HepG2 (cell line): ENCODE measurements at regions not wholly inside any gene's neighbourhood (a gene's known extent, or its start where the extent isn't known, plus 50 kb on each side); places are given as distances from the start of the nearest gene placed in this dataset.

ENCODE experiments used
- ATAC-seq: fragments of 200-7000 bp; cut with Tn5 transposase; 3 replicates; pipeline ENCODE4 v1.9.1; 2020; ENCODE audit warnings: mild to moderate bottlenecking, moderate library complexity
- BruUV-seq: library from RNA; stranded (reverse); fragments of 400-500 nt; replicated peaks from 2 replicates; lab custom pipeline; 2021; lab: Mats Ljungman, UMichigan
- CTCF ChIA-PET: fragments of 300-600 bp; formaldehyde crosslinking; extraction: SDS; loops from one replicate; lab custom pipeline; 2021; ENCODE audit warnings: low total read pairs, inconsistent platforms, low intra/inter-chr PET ratio; lab: Yijun Ruan, JAX
- POLR2A ChIA-PET: fragments of 350-600 bp; sonication (Branson Sonifier 250); formaldehyde crosslinking; loops from one replicate; lab custom pipeline; 2020; ENCODE audit warnings: antibody characterized with exemption, inconsistent platforms; lab: Yijun Ruan, JAX
- DNase-seq: peaks from one replicate; pipeline ENCODE4 v3.0.0-alpha.2; 2015; ENCODE audit warnings: low spot score
- FAIRE-seq: peaks from 3 replicates; lab custom pipeline; 2011; peaks lifted over from hg19 to GRCh38; lab: Jason Lieb, UNC
- H2AFZ ChIP-seq: one replicate; pipeline ENCODE4 v1.6.1; 2011; ENCODE audit warnings: low read length, inconsistent platforms
- H3K27ac ChIP-seq: fragments of 300-600 bp; 3 replicates; pipeline ENCODE4 v1.8.0; 2011; ENCODE audit warnings: mixed run types, mild to moderate bottlenecking, mixed read lengths, low read length, inconsistent platforms; ENCODE audit not compliant: insufficient read depth; ENCODE audit errors: extremely low read length
- H3K27me3 ChIP-seq, 2 experiments: fragments of 200-600 bp in 1 of 2; 2 replicates in 1 of 2; 3 replicates in 1 of 2; pipeline versions ENCODE4 v1.6.0 to v1.8.0; 2011; ENCODE audit warnings: low read length in 2 of 2, mild to moderate bottlenecking in 2 of 2, moderate library complexity in 2 of 2, inconsistent platforms in 1 of 2; ENCODE audit not compliant: insufficient read depth in 2 of 2, control insufficient read depth in 1 of 2
- H3K36me3 ChIP-seq, 2 experiments: fragments of 200-600 bp in 1 of 2; replicated peaks in 1 of 2; 2 replicates in 1 of 2; 3 replicates in 1 of 2; pipeline versions ENCODE4 v1.5.1 to v1.8.0; 2011; ENCODE audit warnings: low read length in 2 of 2, inconsistent platforms in 1 of 2; ENCODE audit not compliant: insufficient read depth in 2 of 2, control insufficient read depth in 1 of 2
- H3K4me1 ChIP-seq: 2 replicates; pipeline ENCODE4 v1.5.1; 2012; ENCODE audit warnings: low read length, inconsistent platforms; ENCODE audit not compliant: insufficient read depth
- H3K4me2 ChIP-seq: 2 replicates; pipeline ENCODE4 v1.6.0; 2011; ENCODE audit warnings: low read depth, low read length, inconsistent platforms
- H3K4me3 ChIP-seq, 3 experiments: fragments of 200-600 bp in 1 of 3; sonication (generic), shearing (Covaris generic) in 1 of 3; replicated peaks in 1 of 3; 2 replicates each; pipeline ENCODE4 v1.5.1; 2011 to 2016; ENCODE audit warnings: low read length in 3 of 3, inconsistent platforms in 2 of 3, low read depth in 2 of 3, mild to moderate bottlenecking in 2 of 3, control low read depth in 1 of 3, mixed read lengths in 1 of 3; ENCODE audit not compliant: insufficient read depth in 1 of 3
- H3K79me2 ChIP-seq: one replicate; pipeline ENCODE4 v1.6.1; 2011; ENCODE audit warnings: low read length, inconsistent platforms; ENCODE audit not compliant: insufficient read depth
- H3K9ac ChIP-seq: 2 replicates; pipeline ENCODE4 v1.6.0; 2011; ENCODE audit warnings: mild to moderate bottlenecking, low read depth, low read length, inconsistent platforms; ENCODE audit not compliant: insufficient read depth
- H3K9me3 ChIP-seq: 2 replicates; pipeline ENCODE4 v1.5.1; 2012; ENCODE audit warnings: mild to moderate bottlenecking, low read length
- H4K20me1 ChIP-seq: 2 replicates; pipeline ENCODE4 v1.6.0; 2011; ENCODE audit warnings: inconsistent platforms, mild to moderate bottlenecking, low read length, moderate library complexity; ENCODE audit not compliant: insufficient read depth
- AGO2 ChIP-seq: fragments of 200-400 bp; formaldehyde crosslinking; optimal IDR thresholded peaks from 2 replicates; pipeline ENCODE3; 2017; ENCODE audit warnings: mild to moderate bottlenecking, low read depth, low read length, moderate library complexity
- ASH2L ChIP-seq: fragments of 300-600, 200-600 bp; sonication (generic); IDR thresholded peaks from 2 replicates; pipeline ENCODE4 v1.7.0; 2017; ENCODE audit warnings: low read depth, mild to moderate bottlenecking, moderate library complexity, mixed read lengths, low read length; ENCODE audit not compliant: insufficient read length
- CBX1 ChIP-seq: IDR thresholded peaks from one replicate; pipeline ENCODE4 v1.6.1; 2016; ENCODE audit warnings: antibody characterized with exemption, low read depth
- CCAR2 ChIP-seq: fragments of 200-400 bp; formaldehyde crosslinking; optimal IDR thresholded peaks from 2 replicates; pipeline ENCODE3; 2018; ENCODE audit warnings: low read depth, mild to moderate bottlenecking, low read length, moderate library complexity
- CENPX ChIP-seq: sonication (generic); formaldehyde crosslinking; IDR thresholded peaks from 2 replicates; pipeline ENCODE4 v1.9.0; 2021; ENCODE audit warnings: mild to moderate bottlenecking, missing genetic modification reagents, moderate library complexity
- EEA1 ChIP-seq: sonication (generic); formaldehyde crosslinking; IDR thresholded peaks from 2 replicates; pipeline ENCODE4 v1.5.1; 2020; ENCODE audit warnings: mild to moderate bottlenecking, missing genetic modification reagents, borderline replicate concordance
- ELF1 ChIP-seq: sonication (generic); formaldehyde crosslinking; IDR thresholded peaks from 2 replicates; pipeline ENCODE4 v1.4.0; 2020; ENCODE audit warnings: missing genetic modification reagents
- PLRG1 ChIP-seq: fragments of 450-650 bp; conservative IDR thresholded peaks from 2 replicates; pipeline ENCODE4 v1.6.1; 2016
- REXO4 ChIP-seq: sonication (generic); formaldehyde crosslinking; IDR thresholded peaks from 2 replicates; pipeline ENCODE4 v1.8.0; 2022; ENCODE audit warnings: missing genetic modification reagents, mild to moderate bottlenecking, borderline replicate concordance
- ZNF331 ChIP-seq: sonication (generic); formaldehyde crosslinking; IDR thresholded peaks from 2 replicates; pipeline ENCODE4 v1.4.0; 2020; ENCODE audit warnings: missing genetic modification reagents
- ZNF703 ChIP-seq: sonication (generic); formaldehyde crosslinking; IDR thresholded peaks from 2 replicates; pipeline ENCODE4 v1.5.1; 2020; ENCODE audit warnings: missing genetic modification reagents, mild to moderate bottlenecking, moderate library complexity, borderline replicate concordance
- WGBS: methylation state at CpG from one replicate; pipeline ENCODE4 v1.1.6; 2017; ENCODE audit warnings: low lambda C conversion rate; 5-methylcytosine and 5-hydroxymethylcytosine counted together
- in situ Hi-C: cut with HindIII; loops from 2 replicates; pipeline ENCODE4 v1.10.0; 2017; ENCODE audit warnings: low pct_unique_long_range_greater_than_20kb; ENCODE audit not compliant: extremely low pct_ligation_motif_present
- intact Hi-C: fragments of 100-400 bp; cut with micrococcal nuclease; formaldehyde crosslinking; loops from one replicate; pipeline ENCODE4 v1.10.0; 2022; ENCODE audit not compliant: unreplicated experiment
- TF ChIP-seq, protein P1 (sequence below): sonication (generic); formaldehyde crosslinking; IDR thresholded peaks from 2 replicates; pipeline ENCODE4 v1.4.0; 2020; ENCODE audit warnings: mild to moderate bottlenecking, missing genetic modification reagents
- TF ChIP-seq, protein P2 (sequence below): sonication (generic); formaldehyde crosslinking; IDR thresholded peaks from 2 replicates; pipeline ENCODE4 v1.4.0; 2020; ENCODE audit warnings: missing genetic modification reagents, mild to moderate bottlenecking, borderline replicate concordance

DNA sequence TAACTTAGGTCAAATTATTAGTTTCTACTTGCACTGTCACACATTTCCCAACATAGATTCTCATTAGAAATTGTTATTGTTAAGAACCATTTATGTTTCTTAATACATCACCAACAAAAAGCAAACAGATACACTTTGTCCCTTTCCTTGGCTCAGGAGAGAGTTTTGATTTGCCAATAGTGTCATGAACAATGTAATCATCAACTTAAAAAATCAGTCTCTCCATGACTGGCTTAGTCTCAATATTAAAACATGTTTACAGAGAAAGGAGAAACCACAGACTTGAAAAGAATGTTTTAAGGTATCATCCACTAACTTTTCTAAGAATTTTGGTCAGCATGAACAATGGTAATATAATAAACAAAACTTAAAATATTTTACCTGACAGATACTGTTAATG is 416.5 kb upstream of the KCNH7 start:
- TF ChIP-seq REXO4, result no peak
- H3K4me1 ChIP-seq, result no peaks in the 10 kb centered on the region
- H3K36me3 ChIP-seq, result no peaks in the 10 kb centered on the region
- no peaks in the 10 kb centered on the region for H4K20me1 ChIP-seq
- H3K9me3 ChIP-seq, result no peaks in the 10 kb centered on the region
- CTCF ChIA-PET, result no interaction called here
- POLR2A ChIA-PET, result no interaction called here
- H3K79me2 ChIP-seq, result no peaks in the 10 kb centered on the region
- H3K27me3 ChIP-seq, result no peaks in the 10 kb centered on the region
- no peak for DNase-seq
- BruUV-seq, result no TSS peak
- no peak overlapping the region for H2AFZ ChIP-seq
- H3K4me2 ChIP-seq, result no peak overlapping the region
- FAIRE-seq, result no peak
- intact Hi-C loops (no loop called here), in situ Hi-C loops (no loop called here)
- H3K9ac ChIP-seq, result no peak overlapping the region
- H3K27ac ChIP-seq, result no peak overlapping the region
- no peak overlapping the region for H3K4me3 ChIP-seq
- no peak for ATAC-seq

DNA sequence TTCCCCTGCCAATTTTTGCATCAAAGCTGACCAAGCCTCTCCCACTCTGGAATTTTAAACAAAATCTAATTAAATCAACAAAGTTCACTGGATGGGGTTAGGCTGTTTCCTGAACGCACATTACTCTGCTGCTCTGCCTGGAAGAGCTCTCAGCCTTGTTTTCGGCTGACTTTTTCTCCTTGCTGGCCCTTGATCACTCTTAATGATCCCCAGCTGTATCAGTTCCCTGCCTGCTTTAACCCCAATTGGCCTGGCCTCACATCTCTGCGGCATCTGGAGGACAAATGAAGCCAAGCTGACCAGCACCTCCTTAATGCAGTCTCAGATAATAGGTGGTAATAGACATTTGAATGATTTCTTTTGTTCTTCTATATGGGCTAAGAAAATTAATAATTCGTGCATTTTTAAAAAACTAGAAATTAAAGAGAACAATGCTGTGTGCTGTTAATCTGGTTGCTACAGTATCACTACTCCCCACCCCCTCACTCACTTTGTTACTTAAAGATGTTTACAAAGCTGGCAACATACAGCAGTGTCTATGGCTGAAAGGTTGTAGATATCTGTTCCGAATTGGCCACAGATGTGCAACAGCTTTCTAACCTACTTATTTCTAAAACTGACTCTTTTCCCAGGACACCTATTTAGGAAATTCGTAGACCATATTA is 415.2 kb upstream of the KCNH7 start:
- TF ChIP-seq, protein P1, sequence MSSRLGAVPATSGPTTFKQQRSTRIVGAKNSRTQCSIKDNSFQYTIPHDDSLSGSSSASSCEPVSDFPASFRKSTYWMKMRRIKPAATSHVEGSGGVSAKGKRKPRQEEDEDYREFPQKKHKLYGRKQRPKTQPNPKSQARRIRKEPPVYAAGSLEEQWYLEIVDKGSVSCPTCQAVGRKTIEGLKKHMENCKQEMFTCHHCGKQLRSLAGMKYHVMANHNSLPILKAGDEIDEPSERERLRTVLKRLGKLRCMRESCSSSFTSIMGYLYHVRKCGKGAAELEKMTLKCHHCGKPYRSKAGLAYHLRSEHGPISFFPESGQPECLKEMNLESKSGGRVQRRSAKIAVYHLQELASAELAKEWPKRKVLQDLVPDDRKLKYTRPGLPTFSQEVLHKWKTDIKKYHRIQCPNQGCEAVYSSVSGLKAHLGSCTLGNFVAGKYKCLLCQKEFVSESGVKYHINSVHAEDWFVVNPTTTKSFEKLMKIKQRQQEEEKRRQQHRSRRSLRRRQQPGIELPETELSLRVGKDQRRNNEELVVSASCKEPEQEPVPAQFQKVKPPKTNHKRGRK (CRISPR knock-in tag), result no peak
- TF ChIP-seq AGO2, result no peak
- no peak for TF ChIP-seq CBX1
- no peak for TF ChIP-seq PLRG1
- no peak for TF ChIP-seq EEA1 (CRISPR knock-in tag)
- no peak for TF ChIP-seq CCAR2
- no peak for TF ChIP-seq ASH2L
- no peak for TF ChIP-seq CENPX
- TF ChIP-seq ELF1 (CRISPR knock-in tag), result no peak
- no peak for TF ChIP-seq ZNF331 (CRISPR knock-in tag)
- TF ChIP-seq, protein P2, sequence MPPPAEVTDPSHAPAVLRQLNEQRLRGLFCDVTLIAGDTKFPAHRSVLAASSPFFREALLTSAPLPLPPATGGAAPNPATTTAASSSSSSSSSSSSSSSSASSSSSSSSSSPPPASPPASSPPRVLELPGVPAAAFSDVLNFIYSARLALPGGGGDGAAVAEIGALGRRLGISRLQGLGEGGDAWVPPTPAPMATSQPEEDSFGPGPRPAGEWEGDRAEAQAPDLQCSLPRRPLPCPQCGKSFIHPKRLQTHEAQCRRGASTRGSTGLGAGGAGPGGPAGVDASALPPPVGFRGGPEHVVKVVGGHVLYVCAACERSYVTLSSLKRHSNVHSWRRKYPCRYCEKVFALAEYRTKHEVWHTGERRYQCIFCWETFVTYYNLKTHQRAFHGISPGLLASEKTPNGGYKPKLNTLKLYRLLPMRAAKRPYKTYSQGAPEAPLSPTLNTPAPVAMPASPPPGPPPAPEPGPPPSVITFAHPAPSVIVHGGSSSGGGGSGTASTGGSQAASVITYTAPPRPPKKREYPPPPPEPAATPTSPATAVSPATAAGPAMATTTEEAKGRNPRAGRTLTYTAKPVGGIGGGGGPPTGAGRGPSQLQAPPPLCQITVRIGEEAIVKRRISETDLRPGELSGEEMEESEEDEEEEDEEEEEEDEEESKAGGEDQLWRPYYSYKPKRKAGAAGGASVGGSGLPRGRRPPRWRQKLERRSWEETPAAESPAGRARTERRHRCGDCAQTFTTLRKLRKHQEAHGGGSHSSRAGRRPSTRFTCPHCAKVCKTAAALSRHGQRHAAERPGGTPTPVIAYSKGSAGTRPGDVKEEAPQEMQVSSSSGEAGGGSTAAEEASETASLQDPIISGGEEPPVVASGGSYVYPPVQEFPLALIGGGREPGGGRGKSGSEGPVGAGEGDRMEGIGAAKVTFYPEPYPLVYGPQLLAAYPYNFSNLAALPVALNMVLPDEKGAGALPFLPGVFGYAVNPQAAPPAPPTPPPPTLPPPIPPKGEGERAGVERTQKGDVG (CRISPR knock-in tag), result no peak
- TF ChIP-seq ZNF703, result no peak
- TF ChIP-seq, all 625 proteins: peak for 0
- no peak for DNase-seq
- H3K4me2 ChIP-seq, result no peak overlapping the region
- ChIA-PET POLR2A (no interaction called here), CTCF (no interaction called here)
- H3K36me3 ChIP-seq, result no peaks in the 10 kb centered on the region
- in situ Hi-C loops, result no loop called here
- no peaks in the 10 kb centered on the region for H3K9me3 ChIP-seq
- intact Hi-C loops, result no loop called here
- under 1% methylated on average over 6 of the region's 6 CpGs for WGBS
- no peak for FAIRE-seq
- H3K9ac ChIP-seq, result no peak overlapping the region
- H4K20me1 ChIP-seq, result no peaks in the 10 kb centered on the region
- H3K4me1 ChIP-seq, result no peaks in the 10 kb centered on the region
- no peaks in the 10 kb centered on the region for H3K27me3 ChIP-seq
- H2AFZ ChIP-seq, result no peak overlapping the region
- H3K27ac ChIP-seq, result no peak overlapping the region
- no TSS peak for BruUV-seq
- no peaks in the 10 kb centered on the region for H3K79me2 ChIP-seq
- no peak overlapping the region for H3K4me3 ChIP-seq
- no peak for ATAC-seq
